Endothelial cell of umbilical vein (primary cell): ENCODE measurements at regions not wholly inside any gene's neighbourhood (a gene's known extent, or its start where the extent isn't known, plus 50 kb on each side); places are given as distances from the start of the nearest gene placed in this dataset.

Experiments
- BruUV-seq: library from RNA; stranded (reverse); fragments of 400-500 nt; replicated peaks from 2 replicates; lab custom pipeline; 2021; lab: Mats Ljungman, UMichigan
- CTCF ChIA-PET: fragments of 300-600, 350-600 bp; sonication (Branson Sonifier 250); formaldehyde crosslinking; loops from one replicate; lab custom pipeline; 2021; ENCODE audit warnings: antibody characterized with exemption, inconsistent platforms; lab: Charles Lee
- POLR2A ChIA-PET: fragments of 300-600, 350-600 bp; sonication (Branson Sonifier 250); formaldehyde crosslinking; loops from one replicate; lab custom pipeline; 2021; ENCODE audit warnings: antibody characterized with exemption, inconsistent platforms; lab: Charles Lee
- DNase-seq: peaks from one replicate; pipeline ENCODE4 v3.0.0-alpha.2; 2011; ENCODE audit warnings: low read depth, low spot score
- FAIRE-seq: peaks from 2 replicates; lab custom pipeline; 2011; peaks lifted over from hg19 to GRCh38; lab: Jason Lieb, UNC
- H2AFZ ChIP-seq: 2 replicates; pipeline ENCODE4 v1.6.0; 2012; ENCODE audit warnings: low read depth, low read length, control low read depth, inconsistent platforms
- H3K27ac ChIP-seq: 2 replicates; pipeline ENCODE4 v1.5.1; 2011; ENCODE audit warnings: low read depth, mild to moderate bottlenecking, control low read depth, low read length, moderate library complexity; ENCODE audit not compliant: insufficient read depth
- H3K27me3 ChIP-seq, 2 experiments: 2 replicates each; pipeline versions ENCODE4 v1.6.0 to v1.6.1; 2011; ENCODE audit warnings: low read length in 2 of 2, mixed read lengths in 1 of 2; ENCODE audit not compliant: control insufficient read depth in 2 of 2, insufficient read depth in 2 of 2
- H3K36me3 ChIP-seq, 2 experiments: 2 replicates in 1 of 2; 3 replicates in 1 of 2; pipeline ENCODE4 v1.5.1; 2011; ENCODE audit warnings: low read length in 2 of 2, mild to moderate bottlenecking in 1 of 2, moderate library complexity in 1 of 2; ENCODE audit not compliant: control insufficient read depth in 2 of 2, insufficient read depth in 2 of 2; ENCODE audit errors: extremely low read depth in 1 of 2
- H3K4me1 ChIP-seq: 3 replicates; pipeline ENCODE4 v1.5.1; 2011; ENCODE audit warnings: mild to moderate bottlenecking, low read length; ENCODE audit not compliant: control insufficient read depth, insufficient read depth; ENCODE audit errors: extremely low read depth
- H3K4me2 ChIP-seq: 2 replicates; pipeline ENCODE4 v1.6.1; 2011; ENCODE audit warnings: low read length, control low read depth, mixed read lengths; ENCODE audit not compliant: insufficient read depth
- H3K4me3 ChIP-seq, 3 experiments: fragments of 200-600 bp in 1 of 3; sonication (generic), shearing (Covaris generic) in 1 of 3; replicated peaks in 1 of 3; 2 replicates each; pipeline ENCODE4 v1.5.1; 2011 to 2016; ENCODE audit warnings: control low read depth in 3 of 3, low read length in 3 of 3, mild to moderate bottlenecking in 2 of 3, inconsistent platforms in 1 of 3, low read depth in 1 of 3, moderate library complexity in 1 of 3; ENCODE audit not compliant: insufficient read depth in 1 of 3
- H3K79me2 ChIP-seq: 2 replicates; pipeline ENCODE4 v1.6.0; 2012; ENCODE audit warnings: low read length, inconsistent platforms; ENCODE audit not compliant: control insufficient read depth, insufficient read depth
- H3K9ac ChIP-seq: replicated peaks from 2 replicates; pipeline ENCODE3; 2011; ENCODE audit warnings: low read length, control low read depth; ENCODE audit not compliant: insufficient read depth; ENCODE audit errors: extremely low read depth
- H3K9me1 ChIP-seq: replicated peaks from 3 replicates; pipeline ENCODE4 v1.6.0; 2011; ENCODE audit warnings: mild to moderate bottlenecking, low read length; ENCODE audit not compliant: control insufficient read depth, insufficient read depth; ENCODE audit errors: extremely low read depth
- H3K9me3 ChIP-seq: replicated peaks from 2 replicates; pipeline ENCODE4 v1.5.1; 2012; ENCODE audit warnings: low read length, inconsistent platforms; ENCODE audit not compliant: control insufficient read depth, insufficient read depth
- H4K20me1 ChIP-seq: replicated peaks from 2 replicates; pipeline ENCODE3; 2011; ENCODE audit warnings: mild to moderate bottlenecking, low read length; ENCODE audit not compliant: control insufficient read depth, insufficient read depth; ENCODE audit errors: extremely low read depth
- EZH2 ChIP-seq: IDR thresholded peaks from 2 replicates; pipeline ENCODE4 v1.6.1; 2012; ENCODE audit warnings: borderline replicate concordance, low read depth, mild to moderate bottlenecking, moderate library complexity, low read length, inconsistent platforms; ENCODE audit not compliant: severe bottlenecking
- FOS ChIP-seq: IDR thresholded peaks from 2 replicates; pipeline ENCODE4 v1.6.1; 2011; ENCODE audit warnings: mild to moderate bottlenecking, low read length, moderate library complexity, borderline replicate concordance; ENCODE audit not compliant: insufficient read depth
- GATA2 ChIP-seq: IDR thresholded peaks from 2 replicates; pipeline ENCODE4 v1.7.0; 2011; ENCODE audit warnings: low read depth, mild to moderate bottlenecking, moderate library complexity, mixed read lengths, low read length; ENCODE audit not compliant: insufficient read length, insufficient read depth
- JUN ChIP-seq: IDR thresholded peaks from 2 replicates; pipeline ENCODE4 v1.6.1; 2011; ENCODE audit warnings: borderline replicate concordance, low read depth; ENCODE audit not compliant: insufficient read length, insufficient read depth
- MYC ChIP-seq: IDR thresholded peaks from one replicate; pipeline ENCODE4 v1.6.1; 2011; ENCODE audit warnings: mild to moderate bottlenecking, low read depth, low read length
- POLR2A ChIP-seq: IDR thresholded peaks from 2 replicates; pipeline ENCODE4 v1.6.1; 2012; ENCODE audit warnings: low read depth, mild to moderate bottlenecking, control low read depth, low read length
- POLR2AphosphoS5 ChIP-seq: IDR thresholded peaks from 2 replicates; pipeline ENCODE4 v1.6.1; 2012; ENCODE audit warnings: low read depth, mild to moderate bottlenecking, control low read depth, low read length, moderate library complexity; ENCODE audit not compliant: insufficient read depth
- dilution Hi-C: fragments of 300-500 bp; cut with MboI; formaldehyde crosslinking; loops from one replicate; pipeline ENCODE4 v1.15.0; 2019; ENCODE audit warnings: low sequenced_read_pairs; ENCODE audit not compliant: extremely low pct_ligation_motif_present
- intact Hi-C: fragments of 100-400 bp; cut with micrococcal nuclease; formaldehyde crosslinking; loops from one replicate; pipeline ENCODE4 v1.10.0; 2022
- TF ChIP-seq, protein P1 (sequence below), 2 donors: IDR thresholded peaks; 1 replicate in 1 of 2; 2 replicates in 1 of 2; pipeline ENCODE4 v1.5.1; 2011; ENCODE audit warnings: low read length in 2 of 2, mild to moderate bottlenecking in 2 of 2, moderate library complexity in 2 of 2, control low read depth in 1 of 2, inconsistent platforms in 1 of 2, low read depth in 1 of 2; ENCODE audit not compliant: insufficient read depth in 1 of 2; ENCODE audit errors: extremely low read depth in 1 of 2
- TF ChIP-seq, protein P2 (sequence below): IDR thresholded peaks from 2 replicates; pipeline ENCODE4 v1.6.1; 2011; ENCODE audit not compliant: insufficient read depth, insufficient read length

- no peak for TF ChIP-seq EZH2
- no peak for TF ChIP-seq POLR2AphosphoS5
- no peak for TF ChIP-seq GATA2
- TF ChIP-seq MYC = no peak
- no peak for TF ChIP-seq FOS
- no peak for TF ChIP-seq JUN
- TF ChIP-seq, protein P1, sequence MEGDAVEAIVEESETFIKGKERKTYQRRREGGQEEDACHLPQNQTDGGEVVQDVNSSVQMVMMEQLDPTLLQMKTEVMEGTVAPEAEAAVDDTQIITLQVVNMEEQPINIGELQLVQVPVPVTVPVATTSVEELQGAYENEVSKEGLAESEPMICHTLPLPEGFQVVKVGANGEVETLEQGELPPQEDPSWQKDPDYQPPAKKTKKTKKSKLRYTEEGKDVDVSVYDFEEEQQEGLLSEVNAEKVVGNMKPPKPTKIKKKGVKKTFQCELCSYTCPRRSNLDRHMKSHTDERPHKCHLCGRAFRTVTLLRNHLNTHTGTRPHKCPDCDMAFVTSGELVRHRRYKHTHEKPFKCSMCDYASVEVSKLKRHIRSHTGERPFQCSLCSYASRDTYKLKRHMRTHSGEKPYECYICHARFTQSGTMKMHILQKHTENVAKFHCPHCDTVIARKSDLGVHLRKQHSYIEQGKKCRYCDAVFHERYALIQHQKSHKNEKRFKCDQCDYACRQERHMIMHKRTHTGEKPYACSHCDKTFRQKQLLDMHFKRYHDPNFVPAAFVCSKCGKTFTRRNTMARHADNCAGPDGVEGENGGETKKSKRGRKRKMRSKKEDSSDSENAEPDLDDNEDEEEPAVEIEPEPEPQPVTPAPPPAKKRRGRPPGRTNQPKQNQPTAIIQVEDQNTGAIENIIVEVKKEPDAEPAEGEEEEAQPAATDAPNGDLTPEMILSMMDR (IDR thresholded peaks at IDR 0.05; ENCODE audit: extremely low read depth in 1 of 2, insufficient read depth in 1 of 2, low read depth in 1 of 2, low read length in 2 of 2) = no peak
- TF ChIP-seq POLR2A = no peak
- TF ChIP-seq, protein P2, sequence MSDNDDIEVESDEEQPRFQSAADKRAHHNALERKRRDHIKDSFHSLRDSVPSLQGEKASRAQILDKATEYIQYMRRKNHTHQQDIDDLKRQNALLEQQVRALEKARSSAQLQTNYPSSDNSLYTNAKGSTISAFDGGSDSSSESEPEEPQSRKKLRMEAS = no peak
- FAIRE-seq = no peak
- ChIA-PET POLR2A (interaction anchor here (1.0 kb wide), 1 partner anchor 9 kb away, joined by 3 read pairs; no protein-coding TSS in a partner anchor), CTCF (interaction anchor here (0.8 to 1.2 kb wide), 2 partner anchors 12 to 16 kb away, joined by 3 to 5 read pairs; no protein-coding TSS in a partner anchor)
- H3K9me3 ChIP-seq = no peaks in the 10 kb centered on the region
- no peaks in the 10 kb centered on the region for H3K79me2 ChIP-seq
- H4K20me1 ChIP-seq = no peaks in the 10 kb centered on the region
- no peaks in the 10 kb centered on the region for H3K36me3 ChIP-seq
- H3K4me3 ChIP-seq = no peak overlapping the region
- no peak for DNase-seq
- no peak overlapping the region for H3K4me2 ChIP-seq
- no TSS peak for BruUV-seq
- no peaks in the 10 kb centered on the region for H3K4me1 ChIP-seq
- intact Hi-C loops = no loop called here
- H3K27me3 ChIP-seq = no peaks in the 10 kb centered on the region
- H3K9me1 ChIP-seq = no peaks in the 10 kb centered on the region
- dilution Hi-C loops = no loop called here
- no peak overlapping the region for H3K27ac ChIP-seq
- no peak overlapping the region for H3K9ac ChIP-seq
- no peak overlapping the region for H2AFZ ChIP-seq
Measured at GRCh38 chr1:199700551-199700950, 327.0 kb upstream of the NR5A2 start.
